KMS-11 (cell line): ENCODE measurements at regions not wholly inside any gene's neighbourhood (a gene's known extent, or its start where the extent isn't known, plus 50 kb on each side); places are given as distances from the start of the nearest gene placed in this dataset.

Source experiments
- H2AFZ ChIP-seq: fragments of 200-600 bp; sonication (generic); 2 replicates; pipeline ENCODE4 v1.6.1; 2016; ENCODE audit warnings: antibody characterized with exemption, mixed run types, low read depth
- H3K27ac ChIP-seq: fragments of 200-600 bp; sonication (generic); 2 replicates; pipeline ENCODE4 v1.6.1; 2016; ENCODE audit warnings: mild to moderate bottlenecking, mixed run types
- H3K27me3 ChIP-seq: fragments of 200-600 bp; sonication (generic); 2 replicates; pipeline ENCODE4 v1.6.1; 2017; ENCODE audit warnings: mild to moderate bottlenecking, low read depth, mixed run types, moderate library complexity; ENCODE audit not compliant: insufficient read depth
- H3K36me3 ChIP-seq: fragments of 200-600 bp; sonication (generic); 2 replicates; pipeline ENCODE4 v1.6.1; 2017; ENCODE audit warnings: mild to moderate bottlenecking, mixed run types; ENCODE audit not compliant: insufficient read depth
- H3K4me1 ChIP-seq: fragments of 200-600 bp; sonication (generic); 2 replicates; pipeline ENCODE4 v1.6.1; 2016; ENCODE audit warnings: mild to moderate bottlenecking, low read depth, mixed run types; ENCODE audit not compliant: poor library complexity, severe bottlenecking
- H3K4me2 ChIP-seq: fragments of 200-600 bp; sonication (generic); 2 replicates; pipeline ENCODE4 v1.7.0; 2016; ENCODE audit warnings: mild to moderate bottlenecking, mixed run types
- H3K4me3 ChIP-seq: fragments of 200-600 bp; sonication (generic); IDR thresholded peaks from 2 replicates; pipeline ENCODE4 v1.6.1; 2017; ENCODE audit warnings: low read depth, low read length, mixed read lengths; ENCODE audit not compliant: insufficient read depth
- H3K79me2 ChIP-seq: fragments of 200-600 bp; sonication (generic); 2 replicates; pipeline ENCODE4 v1.6.1; 2016; ENCODE audit warnings: low read depth, mixed run types; ENCODE audit not compliant: insufficient read depth
- H3K9ac ChIP-seq: fragments of 200-600 bp; sonication (generic); 2 replicates; pipeline ENCODE4 v1.6.1; 2016; ENCODE audit warnings: mild to moderate bottlenecking, mixed run types
- H4K20me1 ChIP-seq: fragments of 200-600 bp; sonication (generic); 2 replicates; pipeline ENCODE4 v1.6.1; 2016; ENCODE audit warnings: mild to moderate bottlenecking, mixed run types; ENCODE audit not compliant: insufficient read depth
- TF ChIP-seq, protein P1 (sequence below): fragments of 200-600 bp; sonication (generic); conservative IDR thresholded peaks from 2 replicates; pipeline ENCODE4 v1.6.1; 2017; ENCODE audit warnings: low read depth, mild to moderate bottlenecking, antibody characterized with exemption, low read length, moderate library complexity, mixed read lengths

GRCh38 chrX:139192386-139192961 is 338.1 kb upstream of the F9 start:
- Histone ChIP-seq H3K4me2 (no peak overlapping the region), H3K4me1 (peaks cover 14% of the 10 kb centered on the region), H3K27me3 (no peaks in the 10 kb centered on the region), H3K27ac (no peak overlapping the region), H3K9ac (no peak overlapping the region), H3K36me3 (no peaks in the 10 kb centered on the region), H4K20me1 (no peaks in the 10 kb centered on the region), H3K4me3 (no peak overlapping the region), H3K79me2 (no peaks in the 10 kb centered on the region), H2AFZ (no peak overlapping the region)
- TF ChIP-seq, protein P1, sequence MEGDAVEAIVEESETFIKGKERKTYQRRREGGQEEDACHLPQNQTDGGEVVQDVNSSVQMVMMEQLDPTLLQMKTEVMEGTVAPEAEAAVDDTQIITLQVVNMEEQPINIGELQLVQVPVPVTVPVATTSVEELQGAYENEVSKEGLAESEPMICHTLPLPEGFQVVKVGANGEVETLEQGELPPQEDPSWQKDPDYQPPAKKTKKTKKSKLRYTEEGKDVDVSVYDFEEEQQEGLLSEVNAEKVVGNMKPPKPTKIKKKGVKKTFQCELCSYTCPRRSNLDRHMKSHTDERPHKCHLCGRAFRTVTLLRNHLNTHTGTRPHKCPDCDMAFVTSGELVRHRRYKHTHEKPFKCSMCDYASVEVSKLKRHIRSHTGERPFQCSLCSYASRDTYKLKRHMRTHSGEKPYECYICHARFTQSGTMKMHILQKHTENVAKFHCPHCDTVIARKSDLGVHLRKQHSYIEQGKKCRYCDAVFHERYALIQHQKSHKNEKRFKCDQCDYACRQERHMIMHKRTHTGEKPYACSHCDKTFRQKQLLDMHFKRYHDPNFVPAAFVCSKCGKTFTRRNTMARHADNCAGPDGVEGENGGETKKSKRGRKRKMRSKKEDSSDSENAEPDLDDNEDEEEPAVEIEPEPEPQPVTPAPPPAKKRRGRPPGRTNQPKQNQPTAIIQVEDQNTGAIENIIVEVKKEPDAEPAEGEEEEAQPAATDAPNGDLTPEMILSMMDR, result no peak

- no peak overlapping the region for H3K9ac ChIP-seq
- TF ChIP-seq, protein P1, result no peak
- H3K36me3 ChIP-seq, result no peaks in the 10 kb centered on the region
- H2AFZ ChIP-seq, result no peak overlapping the region
- H3K4me2 ChIP-seq, result no peak overlapping the region
- no peaks in the 10 kb centered on the region for H4K20me1 ChIP-seq
- H3K4me3 ChIP-seq, result no peak overlapping the region
- no peaks in the 10 kb centered on the region for H3K79me2 ChIP-seq
- no peak overlapping the region for H3K27ac ChIP-seq
- no peaks in the 10 kb centered on the region for H3K27me3 ChIP-seq
- H3K4me1 ChIP-seq, result peaks cover 14% of the 10 kb centered on the region
Measured at GRCh38 chrX:139191746-139192385, 338.7 kb upstream of the F9 start.

- no peaks in the 10 kb centered on the region for H4K20me1 ChIP-seq
- TF ChIP-seq, protein P1, result no peak
- no peaks in the 10 kb centered on the region for H3K27me3 ChIP-seq
Measured at GRCh38 chrX:139191286-139191685, 339.3 kb upstream of the F9 start.

DNA sequence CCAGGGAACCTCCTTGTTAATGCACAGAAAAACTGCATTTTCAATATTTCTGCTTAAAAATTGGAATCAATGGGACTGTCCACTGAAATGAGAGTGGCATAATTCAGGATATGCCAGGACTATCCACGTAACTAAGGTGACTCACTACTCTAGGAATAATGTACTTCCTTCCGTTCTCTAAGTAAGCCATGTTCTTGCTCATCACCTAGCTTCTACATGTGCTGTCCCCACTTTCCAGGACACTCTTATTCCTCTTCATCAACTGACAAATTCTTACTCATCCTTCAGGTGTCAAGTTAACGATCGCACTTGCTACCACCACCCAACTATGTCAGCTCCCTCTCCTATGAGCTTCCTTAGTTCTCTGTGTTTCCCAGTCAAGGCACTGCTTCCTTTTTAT is 342.8 kb upstream of the F9 start:
- no peak overlapping the region for H3K27ac ChIP-seq
- H3K4me1 ChIP-seq, result no peaks in the 10 kb centered on the region
- no peak overlapping the region for H3K9ac ChIP-seq
- TF ChIP-seq, protein P1, result no peak
- H2AFZ ChIP-seq, result no peak overlapping the region
- no peaks in the 10 kb centered on the region for H3K36me3 ChIP-seq
- no peaks in the 10 kb centered on the region for H3K79me2 ChIP-seq
- no peaks in the 10 kb centered on the region for H4K20me1 ChIP-seq
- H3K27me3 ChIP-seq, result no peaks in the 10 kb centered on the region
- no peak overlapping the region for H3K4me2 ChIP-seq
- H3K4me3 ChIP-seq, result no peak overlapping the region

More at GRCh38 chrX:139191286-139191685, 339.3 kb upstream of the F9 start:
- no peak overlapping the region for H3K4me3 ChIP-seq
- H2AFZ ChIP-seq, result no peak overlapping the region
- no peak overlapping the region for H3K4me2 ChIP-seq
- H3K4me1 ChIP-seq, result peaks cover 14% of the 10 kb centered on the region
- no peak overlapping the region for H3K9ac ChIP-seq
- no peaks in the 10 kb centered on the region for H3K36me3 ChIP-seq
- no peaks in the 10 kb centered on the region for H3K79me2 ChIP-seq
- no peak overlapping the region for H3K27ac ChIP-seq
